GM19035 (cell line): ENCODE measurements at regions not wholly inside any gene's neighbourhood (a gene's known extent, or its start where the extent isn't known, plus 50 kb on each side); places are given as distances from the start of the nearest gene placed in this dataset.

Experiments used
- ATAC-seq: cut with Tn5 transposase; IDR thresholded peaks from one replicate; pipeline ENCODE4 v1.9.1; 2021; ENCODE audit not compliant: unreplicated experiment

- no peak for ATAC-seq
Measured at GRCh38 chr1:69215883-69216282, 351.8 kb upstream of the LRRC7 start.

- no peak for ATAC-seq
Measured at GRCh38 chr1:69220672-69221071, 347.1 kb upstream of the LRRC7 start.

- no peak for ATAC-seq
Measured at GRCh38 chr1:69221524-69221923, 346.2 kb upstream of the LRRC7 start.

GRCh38 chr1:69223156-69223555 is 344.6 kb upstream of the LRRC7 start:
- no peak for ATAC-seq

- no peak for ATAC-seq
Measured at GRCh38 chr1:69228501-69228900, 339.2 kb upstream of the LRRC7 start.

- ATAC-seq = no peak
Measured at GRCh38 chr1:69230208-69230607, 337.5 kb upstream of the LRRC7 start.

- ATAC-seq = no peak
Measured at GRCh38 chr1:69233463-69233862, 334.3 kb upstream of the LRRC7 start.

- no peak for ATAC-seq
Measured at GRCh38 chr1:69244211-69244610, 323.5 kb upstream of the LRRC7 start.

- ATAC-seq = no peak
Measured at GRCh38 chr1:69246109-69246508, 321.6 kb upstream of the LRRC7 start.

- ATAC-seq = no peak
Measured at GRCh38 chr1:69246710-69247109, 321.0 kb upstream of the LRRC7 start.

GRCh38 chr1:69252696-69253095 is 315.0 kb upstream of the LRRC7 start:
- ATAC-seq = no peak

GRCh38 chr1:69256036-69256435 is 311.7 kb upstream of the LRRC7 start:
- ATAC-seq = no peak

- ATAC-seq = no peak
Measured at GRCh38 chr1:69258842-69259241, 308.9 kb upstream of the LRRC7 start.

- ATAC-seq = no peak
Measured at GRCh38 chr1:69263921-69264391, 303.8 kb upstream of the LRRC7 start.

- no peak for ATAC-seq
Measured at GRCh38 chr1:69269491-69269890, 298.2 kb upstream of the LRRC7 start.

- ATAC-seq = no peak
Measured at GRCh38 chr1:69271587-69272125, 296.1 kb upstream of the LRRC7 start.

GRCh38 chr1:69272684-69273083 is 295.0 kb upstream of the LRRC7 start:
- no peak for ATAC-seq

GRCh38 chr1:69278923-69279322 is 288.8 kb upstream of the LRRC7 start:
- no peak for ATAC-seq

GRCh38 chr1:69283516-69283915 is 284.2 kb upstream of the LRRC7 start:
- ATAC-seq = no peak

- no peak for ATAC-seq
Measured at GRCh38 chr1:69284508-69284907, 283.2 kb upstream of the LRRC7 start.

GRCh38 chr1:69288416-69288815 is 279.3 kb upstream of the LRRC7 start:
- no peak for ATAC-seq

GRCh38 chr1:69290291-69290690 is 277.4 kb upstream of the LRRC7 start:
- ATAC-seq = no peak

- ATAC-seq = no peak
Measured at GRCh38 chr1:69291541-69291940, 276.2 kb upstream of the LRRC7 start.

- no peak for ATAC-seq
Measured at GRCh38 chr1:69292833-69293232, 274.9 kb upstream of the LRRC7 start.
